ENCODE measurements at regions not wholly inside any gene's neighbourhood (a gene's known extent, or its start where the extent isn't known, plus 50 kb on each side); places are given as distances from the start of the nearest gene placed in this dataset.

DNA sequence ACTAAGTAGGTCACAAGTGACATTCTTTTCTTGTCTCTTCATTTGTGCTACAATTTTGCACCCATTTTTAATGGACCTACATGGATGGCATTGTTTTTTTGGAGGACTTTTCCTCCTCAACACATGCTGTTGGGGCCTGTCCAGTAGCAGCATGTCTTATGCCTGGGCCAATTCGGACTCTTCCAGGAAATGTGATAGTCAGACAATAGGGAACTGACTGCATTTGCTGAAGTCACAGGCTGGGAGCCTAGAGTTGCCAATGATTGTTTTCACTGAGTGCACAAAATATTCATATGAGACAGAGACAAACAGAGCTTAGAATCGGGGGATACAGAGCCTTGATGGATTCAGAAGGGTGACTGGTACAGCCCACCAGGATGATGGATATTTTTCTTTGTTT, 867.3 kb upstream of the GOT2 start:
- Histone ChIP-seq H3K27ac (no peak overlapping the region), H3K36me3 (no peaks in the 10 kb centered on the region), H3K9me3 (no peaks in the 10 kb centered on the region), H3K27me3 (no peaks in the 10 kb centered on the region), H3K4me3 (no peak overlapping the region), H3K4me1 (no peaks in the 10 kb centered on the region)
- TF ChIP-seq POLR2A (IDR thresholded peaks at IDR 0.05) (no peak), CTCF (IDR thresholded peaks at IDR 0.05) (no peak), POLR2AphosphoS5 (IDR thresholded peaks at IDR 0.05) (no peak), EP300 (IDR thresholded peaks at IDR 0.05; ENCODE audit: low read depth) (no peak)
- DNase-seq = no peak
- intact Hi-C loops (cut with DNase I; ENCODE audit: low total_unique reads) = no loop called here
- in situ Hi-C loops (cut with MboI; ENCODE audit: low pct_ligation_motif_present in 1 of 4, low pct_unique_long_range_greater_than_20kb in 1 of 4, low sequenced_read_pairs in 3 of 4) = no loop called here
- WGBS, 2 donors (ENCODE audit: low coverage in 1 of 2) = 57 to 73% methylated on average over 2 of the region's 2 CpGs

DNA sequence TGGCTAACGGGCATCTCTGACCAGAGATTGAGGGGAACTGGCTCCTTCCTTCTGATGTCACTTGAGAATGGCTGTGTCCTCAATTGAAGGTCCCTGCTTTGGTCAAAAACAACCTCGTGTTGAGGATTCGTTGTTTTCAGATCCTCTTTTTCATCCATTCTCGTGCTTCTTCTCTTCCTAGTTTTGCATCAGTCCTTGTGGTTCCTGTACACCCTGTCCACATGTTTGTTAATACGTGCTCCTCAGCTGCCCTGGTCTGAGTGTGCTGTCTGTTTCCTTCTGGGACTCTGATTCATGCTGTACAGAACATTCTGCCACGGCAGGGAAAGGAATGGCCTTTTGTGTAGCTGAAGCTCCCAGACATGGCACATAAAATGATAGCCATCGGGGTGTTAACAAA, 863.2 kb upstream of the GOT2 start:
- Histone ChIP-seq H3K27me3 (no peaks in the 10 kb centered on the region), H3K27ac (no peak overlapping the region), H3K9me3 (no peaks in the 10 kb centered on the region), H3K4me3 (no peak overlapping the region), H3K4me1 (no peaks in the 10 kb centered on the region), H3K36me3 (no peaks in the 10 kb centered on the region)
- no peak for DNase-seq
- in situ Hi-C loops (cut with MboI; ENCODE audit: low pct_ligation_motif_present in 1 of 4, low pct_unique_long_range_greater_than_20kb in 1 of 4, low sequenced_read_pairs in 3 of 4) = no loop called here
- intact Hi-C loops (cut with DNase I; ENCODE audit: low total_unique reads) = no loop called here
- 65 to 78% methylated on average over 4 to 7 of the region's 7 CpGs for WGBS, 2 donors (ENCODE audit: low coverage in 1 of 2)
- TF ChIP-seq POLR2AphosphoS5 (IDR thresholded peaks at IDR 0.05) (no peak), CTCF (IDR thresholded peaks at IDR 0.05) (no peak), POLR2A (IDR thresholded peaks at IDR 0.05) (no peak), EP300 (IDR thresholded peaks at IDR 0.05; ENCODE audit: low read depth) (no peak)

DNA sequence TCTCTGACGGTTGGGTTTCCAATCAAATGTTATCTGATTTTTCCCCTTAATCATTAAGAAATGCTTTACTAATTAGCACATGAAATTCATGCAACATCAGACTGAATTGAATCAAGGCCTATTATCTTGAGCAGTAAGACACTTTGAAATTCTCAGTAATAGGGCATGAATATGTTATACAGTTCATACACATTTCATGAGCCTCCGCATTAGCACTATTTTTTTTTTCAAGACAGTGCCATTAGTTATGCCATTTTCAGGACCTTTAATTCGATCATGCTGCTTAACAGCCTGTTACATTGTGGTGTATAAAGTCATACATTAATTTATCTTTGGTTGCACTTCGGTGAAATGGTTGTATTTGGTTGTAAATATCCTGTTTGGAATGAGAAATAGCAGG, 862.6 kb upstream of the GOT2 start:
- 65 to 70% methylated on average over 4 of the region's 4 CpGs for WGBS, 2 donors (ENCODE audit: low coverage in 1 of 2)
- Histone ChIP-seq H3K9me3 (no peaks in the 10 kb centered on the region), H3K36me3 (no peaks in the 10 kb centered on the region), H3K4me3 (no peak overlapping the region), H3K4me1 (no peaks in the 10 kb centered on the region), H3K27ac (no peak overlapping the region), H3K27me3 (no peaks in the 10 kb centered on the region)
- DNase-seq = no peak
- in situ Hi-C loops (cut with MboI; ENCODE audit: low pct_ligation_motif_present in 1 of 4, low pct_unique_long_range_greater_than_20kb in 1 of 4, low sequenced_read_pairs in 3 of 4) = no loop called here
- intact Hi-C loops (cut with DNase I; ENCODE audit: low total_unique reads) = no loop called here
- no peak for TF ChIP-seq POLR2AphosphoS5 (IDR thresholded peaks at IDR 0.05)
- TF ChIP-seq CTCF (IDR thresholded peaks at IDR 0.05) = no peak
- no peak for TF ChIP-seq EP300 (IDR thresholded peaks at IDR 0.05; ENCODE audit: low read depth)
- TF ChIP-seq POLR2A (IDR thresholded peaks at IDR 0.05) = no peak

- whole genome bisulfite sequencing, 2 donors (ENCODE audit: low coverage in 1 of 2) = 42 to 48% methylated on average over 2 of the region's 2 CpGs
- no peak for TF ChIP-seq EP300 (IDR thresholded peaks at IDR 0.05; ENCODE audit: low read depth)
- no peak for TF ChIP-seq POLR2AphosphoS5 (IDR thresholded peaks at IDR 0.05)
- no peak for TF ChIP-seq POLR2A (IDR thresholded peaks at IDR 0.05)
- no peak for TF ChIP-seq CTCF (IDR thresholded peaks at IDR 0.05)
- in situ Hi-C loops (cut with MboI; ENCODE audit: low pct_ligation_motif_present in 1 of 4, low pct_unique_long_range_greater_than_20kb in 1 of 4, low sequenced_read_pairs in 3 of 4) = no loop called here
These were observed 859.1 kb upstream of the GOT2 start for GRCh38 chr16:59593194-59593661.

More at GRCh38 chr16:59593194-59593661, 859.1 kb upstream of the GOT2 start:
- intact Hi-C loops (cut with DNase I; ENCODE audit: low total_unique reads) = no loop called here
- Histone ChIP-seq H3K9me3 (no peaks in the 10 kb centered on the region), H3K27me3 (no peaks in the 10 kb centered on the region), H3K4me3 (no peak overlapping the region), H3K27ac (no peak overlapping the region), H3K36me3 (no peaks in the 10 kb centered on the region), H3K4me1 (no peaks in the 10 kb centered on the region)
- no peak for DNase-seq
